SK-N-SH (cell line): ENCODE measurements at regions not wholly inside any gene's neighbourhood (a gene's known extent, or its start where the extent isn't known, plus 50 kb on each side); places are given as distances from the start of the nearest gene placed in this dataset.

ENCODE experiments used
- CTCF ChIA-PET: fragments of 300-600, 350-600 bp; formaldehyde crosslinking; extraction: SDS; loops from one replicate; lab custom pipeline; 2021; lab: Yijun Ruan, JAX
- POLR2A ChIA-PET: fragments of 350-600 bp; sonication (Branson Sonifier 250); formaldehyde crosslinking; extraction: SDS; loops from one replicate; lab custom pipeline; 2020; ENCODE audit warnings: antibody characterized with exemption, inconsistent platforms; lab: Yijun Ruan, JAX
- DNase-seq: peaks from one replicate; pipeline ENCODE4 v3.0.0; 2012
- H2AFZ ChIP-seq: fragments of 200-600 bp; sonication (generic); 2 replicates; pipeline ENCODE4 v1.8.1; 2016; ENCODE audit warnings: antibody characterized with exemption, mild to moderate bottlenecking, low read depth
- H3F3A ChIP-seq: fragments of 200-600 bp; sonication (generic); replicated peaks from 2 replicates; pipeline ENCODE3; 2016; ENCODE audit warnings: antibody characterized with exemption, mild to moderate bottlenecking; ENCODE audit not compliant: insufficient read depth
- H3K27ac ChIP-seq, 2 experiments: fragments of 200-500 bp in 1 of 2; fragments of 200-600 bp in 1 of 2; sonication (Bioruptor generic) in 1 of 2; sonication (generic), shearing (Covaris generic) in 1 of 2; 2 replicates each; pipeline versions ENCODE4 v1.5.1 to v1.6.1; 2014 to 2016; ENCODE audit warnings: low read depth in 2 of 2, inconsistent platforms in 1 of 2, low read length in 1 of 2, mild to moderate bottlenecking in 1 of 2, mixed read lengths in 1 of 2
- H3K27me3 ChIP-seq: fragments of 200-600 bp; sonication (generic), shearing (Covaris generic); 2 replicates; pipeline ENCODE4 v1.6.1; 2016; ENCODE audit warnings: mixed run types; ENCODE audit not compliant: insufficient read depth
- H3K36me3 ChIP-seq, 2 experiments: fragments of 200-500 bp in 1 of 2; fragments of 200-600 bp in 1 of 2; sonication (Bioruptor generic) in 1 of 2; sonication (generic) in 1 of 2; replicated peaks in 1 of 2; 2 replicates each; pipeline versions ENCODE3 to v1.5.1; 2014 to 2016; ENCODE audit warnings: low read length in 1 of 2, mild to moderate bottlenecking in 1 of 2; ENCODE audit not compliant: insufficient read depth in 2 of 2, control insufficient read depth in 1 of 2
- H3K4me1 ChIP-seq, 2 experiments: fragments of 200-500 bp in 1 of 2; fragments of 200-600 bp in 1 of 2; sonication (Bioruptor generic) in 1 of 2; sonication (generic), shearing (Covaris generic) in 1 of 2; 2 replicates each; pipeline versions ENCODE4 v1.5.1 to v1.6.1; 2014 to 2016; ENCODE audit warnings: low read depth in 1 of 2, low read length in 1 of 2, mixed run types in 1 of 2; ENCODE audit not compliant: insufficient read depth in 2 of 2, control insufficient read depth in 1 of 2
- H3K4me2 ChIP-seq: fragments of 200-600 bp; sonication (generic), shearing (Covaris generic); 2 replicates; pipeline ENCODE4 v1.6.1; 2017; ENCODE audit warnings: mixed run types
- H3K4me3 ChIP-seq, 2 experiments: fragments of 200-500 bp in 1 of 2; fragments of 200-600 bp in 1 of 2; sonication (Bioruptor generic) in 1 of 2; sonication (generic), shearing (Covaris generic) in 1 of 2; 2 replicates each; pipeline versions ENCODE4 v1.5.1 to v1.8.1; 2014 to 2016; ENCODE audit warnings: low read depth in 2 of 2, inconsistent platforms in 1 of 2, low read length in 1 of 2, mild to moderate bottlenecking in 1 of 2, mixed read lengths in 1 of 2, moderate library complexity in 1 of 2
- H3K79me2 ChIP-seq: fragments of 200-600 bp; sonication (generic); 2 replicates; pipeline ENCODE4 v1.8.1; 2017; ENCODE audit warnings: mild to moderate bottlenecking; ENCODE audit not compliant: insufficient read depth
- H3K9ac ChIP-seq: fragments of 200-600 bp; sonication (generic); 2 replicates; pipeline ENCODE4 v1.6.1; 2017; ENCODE audit warnings: mixed run types
- H3K9me2 ChIP-seq: fragments of 200-600 bp; sonication (generic); 2 replicates; pipeline ENCODE4 v1.6.1; 2017; ENCODE audit warnings: mixed run types
- H3K9me3 ChIP-seq: fragments of 200-600 bp; sonication (generic); 2 replicates; pipeline ENCODE4 v1.6.1; 2017; ENCODE audit warnings: mixed run types, mild to moderate bottlenecking, moderate library complexity
- H4K20me1 ChIP-seq: fragments of 200-600 bp; sonication (generic); 2 replicates; pipeline ENCODE4 v1.6.1; 2017; ENCODE audit warnings: mild to moderate bottlenecking, mixed run types; ENCODE audit not compliant: insufficient read depth
- EP300 ChIP-seq, 2 experiments: IDR thresholded peaks; 2 replicates each; pipeline versions ENCODE4 v1.4.0 to v1.6.1; 2012; ENCODE audit warnings: borderline replicate concordance in 1 of 2, low read depth in 1 of 2, low read length in 1 of 2
- EZH2phosphoT487 ChIP-seq: fragments of 200-600 bp; sonication (generic); IDR thresholded peaks from 2 replicates; pipeline ENCODE4 v1.6.1; 2017; ENCODE audit warnings: low read depth, mixed run types, mild to moderate bottlenecking, antibody characterized with exemption, moderate library complexity, borderline replicate concordance
- FOSL2 ChIP-seq: IDR thresholded peaks from 2 replicates; pipeline ENCODE4 v1.4.0; 2012; ENCODE audit warnings: low read depth, mild to moderate bottlenecking, moderate library complexity, borderline replicate concordance
- NRF1 ChIP-seq: IDR thresholded peaks from 2 replicates; pipeline ENCODE4 v1.6.1; 2012; ENCODE audit warnings: low read depth, mild to moderate bottlenecking, low read length
- POLR2AphosphoS5 ChIP-seq: IDR thresholded peaks from 2 replicates; pipeline ENCODE4 v1.6.1; 2012; ENCODE audit warnings: low read depth, low read length
- RAD21 ChIP-seq: IDR thresholded peaks from 2 replicates; pipeline ENCODE4 v1.6.1; 2012; ENCODE audit warnings: mild to moderate bottlenecking, low read length
- RFX5 ChIP-seq: IDR thresholded peaks from 2 replicates; pipeline ENCODE4 v1.6.1; 2012; ENCODE audit warnings: mild to moderate bottlenecking, improper control_type of control experiment, low read length
- RXRA ChIP-seq: IDR thresholded peaks from 2 replicates; pipeline ENCODE4 v1.4.0; 2012; ENCODE audit warnings: low read depth, mild to moderate bottlenecking, borderline replicate concordance
- SMC3 ChIP-seq: IDR thresholded peaks from 2 replicates; pipeline ENCODE4 v1.6.1; 2012; ENCODE audit warnings: low read depth, low read length, improper control_type of control experiment
- TCF12 ChIP-seq: IDR thresholded peaks from 2 replicates; pipeline ENCODE4 v1.4.0; 2012
- TEAD4 ChIP-seq: IDR thresholded peaks from 2 replicates; pipeline ENCODE4 v1.4.0; 2012; ENCODE audit warnings: mild to moderate bottlenecking, borderline replicate concordance; ENCODE audit not compliant: insufficient read depth
- YY1 ChIP-seq: IDR thresholded peaks from 2 replicates; pipeline ENCODE4 v1.4.0; 2012; ENCODE audit warnings: low read depth, mild to moderate bottlenecking
- WGBS: methylation state at CpG from one replicate; pipeline ENCODE4 v1.1.6; 2017; ENCODE audit warnings: low lambda C conversion rate; 5-methylcytosine and 5-hydroxymethylcytosine counted together
- TF ChIP-seq, protein P1 (sequence below): IDR thresholded peaks from 2 replicates; pipeline ENCODE4 v1.4.0; 2012; ENCODE audit warnings: low read depth, borderline replicate concordance
- TF ChIP-seq, protein P2 (sequence below): fragments of 150-350 bp; IDR thresholded peaks from 2 replicates; pipeline ENCODE4 v1.6.1; 2016; ENCODE audit warnings: mild to moderate bottlenecking, low read depth, low read length

- Histone ChIP-seq H3K4me2 (no peak overlapping the region), H3F3A (no peaks in the 10 kb centered on the region), H3K36me3 (no peaks in the 10 kb centered on the region), H3K9ac (no peak overlapping the region), H3K9me3 (no peaks in the 10 kb centered on the region), H4K20me1 (no peaks in the 10 kb centered on the region), H3K27ac (no peak overlapping the region), H3K79me2 (no peaks in the 10 kb centered on the region), H2AFZ (no peak overlapping the region), H3K9me2 (no peaks in the 10 kb centered on the region), H3K27me3 (peaks cover 3% of the 10 kb centered on the region; the same call in 1 of the 2 replicates), H3K4me3 (no peak overlapping the region), H3K4me1 (no peaks in the 10 kb centered on the region)
- TF ChIP-seq SMC3 (no peak), TCF12 (no peak), POLR2AphosphoS5 (no peak), EP300 (IDR thresholded peaks at IDR 0.05; ENCODE audit: borderline replicate concordance in 1 of 2, low read depth in 1 of 2, low read length in 1 of 2) (no peak)
- no peak for DNase-seq
- ChIA-PET CTCF (no interaction called here), POLR2A (no interaction called here)
- 0% methylated on average over 3 of the region's 3 CpGs for WGBS
Observed at GRCh38 chr5:7329712-7330111, 66.2 kb upstream of the ADCY2 start.

- Histone ChIP-seq H3K4me2 (no peak overlapping the region), H3K27me3 (peaks cover 3% of the 10 kb centered on the region; the same call in 1 of the 2 replicates), H4K20me1 (no peaks in the 10 kb centered on the region), H3K4me1 (no peaks in the 10 kb centered on the region), H3K9me3 (no peaks in the 10 kb centered on the region), H3K27ac (no peak overlapping the region), H3K9me2 (no peaks in the 10 kb centered on the region), H3K79me2 (no peaks in the 10 kb centered on the region), H3K4me3 (no peak overlapping the region), H3K36me3 (no peaks in the 10 kb centered on the region), H3K9ac (no peak overlapping the region), H2AFZ (no peak overlapping the region), H3F3A (no peaks in the 10 kb centered on the region)
- ChIA-PET POLR2A (no interaction called here), CTCF (no interaction called here)
- TF ChIP-seq EZH2phosphoT487 (no peak), SMC3 (no peak), FOSL2 (no peak), YY1 (no peak), TEAD4 (no peak), NRF1 (no peak), RXRA (no peak), RAD21 (no peak), RFX5 (no peak)
- TF ChIP-seq, protein P1, sequence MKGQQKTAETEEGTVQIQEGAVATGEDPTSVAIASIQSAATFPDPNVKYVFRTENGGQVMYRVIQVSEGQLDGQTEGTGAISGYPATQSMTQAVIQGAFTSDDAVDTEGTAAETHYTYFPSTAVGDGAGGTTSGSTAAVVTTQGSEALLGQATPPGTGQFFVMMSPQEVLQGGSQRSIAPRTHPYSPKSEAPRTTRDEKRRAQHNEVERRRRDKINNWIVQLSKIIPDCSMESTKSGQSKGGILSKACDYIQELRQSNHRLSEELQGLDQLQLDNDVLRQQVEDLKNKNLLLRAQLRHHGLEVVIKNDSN: no peak
- TF ChIP-seq, protein P2, sequence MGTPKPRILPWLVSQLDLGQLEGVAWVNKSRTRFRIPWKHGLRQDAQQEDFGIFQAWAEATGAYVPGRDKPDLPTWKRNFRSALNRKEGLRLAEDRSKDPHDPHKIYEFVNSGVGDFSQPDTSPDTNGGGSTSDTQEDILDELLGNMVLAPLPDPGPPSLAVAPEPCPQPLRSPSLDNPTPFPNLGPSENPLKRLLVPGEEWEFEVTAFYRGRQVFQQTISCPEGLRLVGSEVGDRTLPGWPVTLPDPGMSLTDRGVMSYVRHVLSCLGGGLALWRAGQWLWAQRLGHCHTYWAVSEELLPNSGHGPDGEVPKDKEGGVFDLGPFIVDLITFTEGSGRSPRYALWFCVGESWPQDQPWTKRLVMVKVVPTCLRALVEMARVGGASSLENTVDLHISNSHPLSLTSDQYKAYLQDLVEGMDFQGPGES: no peak
- 0% methylated on average over 3 of the region's 3 CpGs for WGBS
- DNase-seq: no peak
Observed at GRCh38 chr5:7330256-7330655, 65.7 kb upstream of the ADCY2 start.
